HepG2 (cell line): ENCODE measurements at regions not wholly inside any gene's neighbourhood (a gene's known extent, or its start where the extent isn't known, plus 50 kb on each side); places are given as distances from the start of the nearest gene placed in this dataset.

ENCODE experiments used
- ATAC-seq: fragments of 200-7000 bp; cut with Tn5 transposase; 3 replicates; pipeline ENCODE4 v1.9.1; 2020; ENCODE audit warnings: mild to moderate bottlenecking, moderate library complexity
- BruUV-seq: library from RNA; stranded (reverse); fragments of 400-500 nt; replicated peaks from 2 replicates; lab custom pipeline; 2021; lab: Mats Ljungman, UMichigan
- CTCF ChIA-PET: fragments of 300-600 bp; formaldehyde crosslinking; extraction: SDS; loops from one replicate; lab custom pipeline; 2021; ENCODE audit warnings: low total read pairs, inconsistent platforms, low intra/inter-chr PET ratio; lab: Yijun Ruan, JAX
- POLR2A ChIA-PET: fragments of 350-600 bp; sonication (Branson Sonifier 250); formaldehyde crosslinking; loops from one replicate; lab custom pipeline; 2020; ENCODE audit warnings: antibody characterized with exemption, inconsistent platforms; lab: Yijun Ruan, JAX
- DNase-seq: peaks from one replicate; pipeline ENCODE4 v3.0.0-alpha.2; 2015; ENCODE audit warnings: low spot score
- FAIRE-seq: peaks from 3 replicates; lab custom pipeline; 2011; peaks lifted over from hg19 to GRCh38; lab: Jason Lieb, UNC
- H2AFZ ChIP-seq: one replicate; pipeline ENCODE4 v1.6.1; 2011; ENCODE audit warnings: low read length, inconsistent platforms
- H3K27ac ChIP-seq: fragments of 300-600 bp; 3 replicates; pipeline ENCODE4 v1.8.0; 2011; ENCODE audit warnings: mixed run types, mild to moderate bottlenecking, mixed read lengths, low read length, inconsistent platforms; ENCODE audit not compliant: insufficient read depth; ENCODE audit errors: extremely low read length
- H3K27me3 ChIP-seq, 2 experiments: fragments of 200-600 bp in 1 of 2; 2 replicates in 1 of 2; 3 replicates in 1 of 2; pipeline versions ENCODE4 v1.6.0 to v1.8.0; 2011; ENCODE audit warnings: low read length in 2 of 2, mild to moderate bottlenecking in 2 of 2, moderate library complexity in 2 of 2, inconsistent platforms in 1 of 2; ENCODE audit not compliant: insufficient read depth in 2 of 2, control insufficient read depth in 1 of 2
- H3K36me3 ChIP-seq, 2 experiments: fragments of 200-600 bp in 1 of 2; replicated peaks in 1 of 2; 2 replicates in 1 of 2; 3 replicates in 1 of 2; pipeline versions ENCODE4 v1.5.1 to v1.8.0; 2011; ENCODE audit warnings: low read length in 2 of 2, inconsistent platforms in 1 of 2; ENCODE audit not compliant: insufficient read depth in 2 of 2, control insufficient read depth in 1 of 2
- H3K4me1 ChIP-seq: 2 replicates; pipeline ENCODE4 v1.5.1; 2012; ENCODE audit warnings: low read length, inconsistent platforms; ENCODE audit not compliant: insufficient read depth
- H3K4me2 ChIP-seq: 2 replicates; pipeline ENCODE4 v1.6.0; 2011; ENCODE audit warnings: low read depth, low read length, inconsistent platforms
- H3K4me3 ChIP-seq, 3 experiments: fragments of 200-600 bp in 1 of 3; sonication (generic), shearing (Covaris generic) in 1 of 3; replicated peaks in 1 of 3; 2 replicates each; pipeline ENCODE4 v1.5.1; 2011 to 2016; ENCODE audit warnings: low read length in 3 of 3, inconsistent platforms in 2 of 3, low read depth in 2 of 3, mild to moderate bottlenecking in 2 of 3, control low read depth in 1 of 3, mixed read lengths in 1 of 3; ENCODE audit not compliant: insufficient read depth in 1 of 3
- H3K79me2 ChIP-seq: one replicate; pipeline ENCODE4 v1.6.1; 2011; ENCODE audit warnings: low read length, inconsistent platforms; ENCODE audit not compliant: insufficient read depth
- H3K9ac ChIP-seq: 2 replicates; pipeline ENCODE4 v1.6.0; 2011; ENCODE audit warnings: mild to moderate bottlenecking, low read depth, low read length, inconsistent platforms; ENCODE audit not compliant: insufficient read depth
- H3K9me3 ChIP-seq: 2 replicates; pipeline ENCODE4 v1.5.1; 2012; ENCODE audit warnings: mild to moderate bottlenecking, low read length
- H4K20me1 ChIP-seq: 2 replicates; pipeline ENCODE4 v1.6.0; 2011; ENCODE audit warnings: inconsistent platforms, mild to moderate bottlenecking, low read length, moderate library complexity; ENCODE audit not compliant: insufficient read depth
- ELK4 ChIP-seq: sonication (generic); formaldehyde crosslinking; IDR thresholded peaks from 2 replicates; pipeline ENCODE4 v1.9.0; 2021; ENCODE audit warnings: missing genetic modification reagents, borderline replicate concordance
- FUBP1 ChIP-seq: sonication (generic); formaldehyde crosslinking; IDR thresholded peaks from 2 replicates; pipeline ENCODE4 v1.5.1; 2020; ENCODE audit warnings: missing genetic modification reagents, mild to moderate bottlenecking, borderline replicate concordance
- POLR2AphosphoS2 ChIP-seq: IDR thresholded peaks from 2 replicates; pipeline ENCODE4 v1.6.1; 2011; ENCODE audit warnings: low read depth, low read length, improper control_type of control experiment
- SRSF9 ChIP-seq: fragments of 200-400 bp; formaldehyde crosslinking; IDR thresholded peaks from 2 replicates; pipeline ENCODE4 v1.6.1; 2018; ENCODE audit warnings: borderline replicate concordance, mild to moderate bottlenecking, low read depth, low read length; ENCODE audit not compliant: insufficient read depth, poor library complexity, severe bottlenecking
- WGBS: methylation state at CpG from one replicate; pipeline ENCODE4 v1.1.6; 2017; ENCODE audit warnings: low lambda C conversion rate; 5-methylcytosine and 5-hydroxymethylcytosine counted together
- in situ Hi-C: cut with HindIII; loops from 2 replicates; pipeline ENCODE4 v1.10.0; 2017; ENCODE audit warnings: low pct_unique_long_range_greater_than_20kb; ENCODE audit not compliant: extremely low pct_ligation_motif_present
- intact Hi-C: fragments of 100-400 bp; cut with micrococcal nuclease; formaldehyde crosslinking; loops from one replicate; pipeline ENCODE4 v1.10.0; 2022; ENCODE audit not compliant: unreplicated experiment

- TF ChIP-seq FUBP1 (CRISPR knock-in tag) = no peak
These were observed 1923.8 kb upstream of the CELF4 start (continued) for GRCh38 chr18:39489431-39489830.

GRCh38 chr18:39487932-39488331, 1922.3 kb upstream of the CELF4 start:
- in situ Hi-C loops = no loop called here
- no peak overlapping the region for H2AFZ ChIP-seq
- no peak overlapping the region for H3K9ac ChIP-seq
- no peaks in the 10 kb centered on the region for H3K9me3 ChIP-seq
- ATAC-seq (no peak), DNase-seq (no peak), FAIRE-seq (no peak)
- H3K4me1 ChIP-seq = 0 out of 2 replicates have a peak, but pooled peaks cover 4% of the 10 kb centered on the region
- TF ChIP-seq ELK4 = no peak
- TF ChIP-seq SRSF9 = no peak
- TF ChIP-seq POLR2AphosphoS2 = no peak
- H3K79me2 ChIP-seq = no peaks in the 10 kb centered on the region
- no peaks in the 10 kb centered on the region for H3K27me3 ChIP-seq
- H4K20me1 ChIP-seq = no peaks in the 10 kb centered on the region
- intact Hi-C loops = no loop called here
- WGBS = 71% methylated on average over 3 of the region's 3 CpGs
- H3K36me3 ChIP-seq = no peaks in the 10 kb centered on the region
- POLR2A ChIA-PET = no interaction called here
- no peak overlapping the region for H3K4me3 ChIP-seq
- no TSS peak for BruUV-seq
- no peak overlapping the region for H3K4me2 ChIP-seq
- H3K27ac ChIP-seq = no peak overlapping the region
- CTCF ChIA-PET = no interaction called here
